IMR-90 (cell line): ENCODE measurements at regions not wholly inside any gene's neighbourhood (a gene's known extent, or its start where the extent isn't known, plus 50 kb on each side); places are given as distances from the start of the nearest gene placed in this dataset.

Experiments used
- ATAC-seq: fragments of 200-7000 bp; cut with Tn5 transposase; 2 replicates; pipeline ENCODE4 v1.9.1; 2020; ENCODE audit warnings: low read depth, mild to moderate bottlenecking, moderate library complexity
- BruUV-seq: library from RNA; stranded (reverse); fragments of 400-500 nt; replicated peaks from 2 replicates; lab custom pipeline; 2021; lab: Mats Ljungman, UMichigan
- CTCF ChIA-PET: fragments of 300-600 bp; formaldehyde crosslinking; extraction: SDS; loops from one replicate; lab custom pipeline; 2021; ENCODE audit warnings: antibody characterized with exemption; lab: Yijun Ruan, JAX
- POLR2A ChIA-PET: fragments of 300-600 bp; sonication (Branson Sonifier 250); formaldehyde crosslinking; loops from one replicate; lab custom pipeline; 2022; ENCODE audit warnings: antibody characterized with exemption; ENCODE audit not compliant: unreplicated experiment; lab: Charles Lee
- DNase-seq: peaks from one replicate; pipeline ENCODE4 v3.0.0; 2013
- H2AFZ ChIP-seq: replicated peaks from 2 replicates; pipeline ENCODE3; 2013; ENCODE audit warnings: low read length, mild to moderate bottlenecking; ENCODE audit not compliant: poor library complexity
- H2AK5ac ChIP-seq: 2 replicates; pipeline ENCODE4 v1.6.1; 2013; ENCODE audit warnings: low read depth, low read length, inconsistent platforms
- H2AK9ac ChIP-seq: replicated peaks from 2 replicates; pipeline ENCODE3; 2013; ENCODE audit warnings: mild to moderate bottlenecking, low read depth, low read length, moderate library complexity; ENCODE audit not compliant: poor library complexity
- H2BK120ac ChIP-seq: 2 replicates; pipeline ENCODE4 v1.6.1; 2013; ENCODE audit warnings: low read depth, low read length, inconsistent platforms
- H2BK15ac ChIP-seq: 3 replicates; pipeline ENCODE4 v1.6.1; 2013; ENCODE audit warnings: low read depth, low read length, inconsistent platforms
- H2BK20ac ChIP-seq: 2 replicates; pipeline ENCODE4 v1.6.1; 2013; ENCODE audit warnings: low read depth, mild to moderate bottlenecking, inconsistent platforms, low read length, moderate library complexity
- H2BK5ac ChIP-seq: 2 replicates; pipeline ENCODE4 v1.6.1; 2013; ENCODE audit warnings: mild to moderate bottlenecking, low read depth, low read length, inconsistent platforms; ENCODE audit not compliant: poor library complexity, severe bottlenecking
- H3K14ac ChIP-seq: replicated peaks from 2 replicates; pipeline ENCODE4 v1.6.1; 2013; ENCODE audit warnings: low read depth, low read length, inconsistent platforms
- H3K18ac ChIP-seq: 2 replicates; pipeline ENCODE4 v1.6.1; 2013; ENCODE audit warnings: low read depth, low read length, control low read depth
- H3K23ac ChIP-seq: 2 replicates; pipeline ENCODE4 v1.6.1; 2013; ENCODE audit warnings: low read depth, low read length, inconsistent platforms
- H3K27ac ChIP-seq: 2 replicates; pipeline ENCODE4 v1.5.1; 2013; ENCODE audit warnings: mild to moderate bottlenecking, control low read depth, low read length; ENCODE audit not compliant: insufficient read depth
- H3K27me3 ChIP-seq: 2 replicates; pipeline ENCODE4 v1.6.1; 2013; ENCODE audit warnings: low read length; ENCODE audit not compliant: control insufficient read depth, insufficient read depth
- H3K36me3 ChIP-seq: 2 replicates; pipeline ENCODE4 v1.6.1; 2013; ENCODE audit warnings: low read length, mixed read lengths; ENCODE audit not compliant: control insufficient read depth, insufficient read depth
- H3K4ac ChIP-seq: 2 replicates; pipeline ENCODE4 v1.6.1; 2013; ENCODE audit warnings: low read depth, low read length, inconsistent platforms
- H3K4me1 ChIP-seq: 2 replicates; pipeline ENCODE4 v1.6.1; 2013; ENCODE audit warnings: low read length, mixed read lengths; ENCODE audit not compliant: control insufficient read depth, insufficient read depth
- H3K4me2 ChIP-seq: 2 replicates; pipeline ENCODE4 v1.6.1; 2013; ENCODE audit warnings: low read depth, mild to moderate bottlenecking, control low read depth, low read length, moderate library complexity
- H3K4me3 ChIP-seq: 2 replicates; pipeline ENCODE4 v1.5.1; 2013; ENCODE audit warnings: low read depth, mild to moderate bottlenecking, control low read depth, low read length, moderate library complexity; ENCODE audit not compliant: insufficient read depth
- H3K56ac ChIP-seq: 2 replicates; pipeline ENCODE4 v1.6.1; 2013; ENCODE audit warnings: low read length, inconsistent platforms; ENCODE audit not compliant: insufficient read depth; ENCODE audit errors: extremely low read depth
- H3K79me1 ChIP-seq, 2 experiments: 2 replicates each; pipeline ENCODE4 v1.6.1; 2013; ENCODE audit warnings: low read length in 2 of 2, inconsistent platforms in 1 of 2, low read depth in 1 of 2
- H3K9ac ChIP-seq: 2 replicates; pipeline ENCODE4 v1.6.1; 2013; ENCODE audit warnings: low read depth, low read length, control low read depth
- H3K9me1 ChIP-seq: 2 replicates; pipeline ENCODE4 v1.6.1; 2013; ENCODE audit warnings: low read length, inconsistent platforms; ENCODE audit not compliant: insufficient read depth
- H3K9me3 ChIP-seq: 2 replicates; pipeline ENCODE4 v1.6.1; 2013; ENCODE audit warnings: low read length; ENCODE audit not compliant: control insufficient read depth, insufficient read depth
- H4K20me1 ChIP-seq: 2 replicates; pipeline ENCODE4 v1.6.1; 2013; ENCODE audit warnings: low read length, inconsistent platforms; ENCODE audit not compliant: insufficient read depth
- H4K5ac ChIP-seq: 2 replicates; pipeline ENCODE4 v1.6.1; 2013; ENCODE audit warnings: mild to moderate bottlenecking, low read depth, low read length, control low read depth
- H4K8ac ChIP-seq, 2 experiments: 2 replicates each; pipeline ENCODE4 v1.6.1; 2013; ENCODE audit warnings: low read depth in 2 of 2, low read length in 2 of 2, control low read depth in 1 of 2, inconsistent platforms in 1 of 2
- H4K91ac ChIP-seq: 2 replicates; pipeline ENCODE4 v1.6.1; 2013; ENCODE audit warnings: low read depth, low read length, inconsistent platforms; ENCODE audit not compliant: insufficient read depth
- BHLHE40 ChIP-seq: fragments of 150-350 bp; IDR thresholded peaks from 2 replicates; pipeline ENCODE4 v1.6.1; 2016; ENCODE audit warnings: mild to moderate bottlenecking, low read depth, low read length
- CEBPB ChIP-seq: IDR thresholded peaks from 2 replicates; pipeline ENCODE4 v1.6.1; 2012; ENCODE audit warnings: low read depth, low read length, improper control_type of control experiment
- CHD1 ChIP-seq: IDR thresholded peaks from 2 replicates; pipeline ENCODE4 v1.6.1; 2012; ENCODE audit warnings: low read depth, low read length, improper control_type of control experiment
- CTCF ChIP-seq: conservative IDR thresholded peaks from 2 replicates; pipeline ENCODE4 v1.5.1; 2012; ENCODE audit warnings: mild to moderate bottlenecking, low read depth, low read length, improper control_type of control experiment
- ELK1 ChIP-seq: fragments of 150-350 bp; IDR thresholded peaks from 2 replicates; pipeline ENCODE4 v1.6.1; 2016; ENCODE audit warnings: low read depth, mild to moderate bottlenecking, low read length, moderate library complexity, borderline replicate concordance
- FOS ChIP-seq: fragments of 150-350 bp; IDR thresholded peaks from 2 replicates; pipeline ENCODE4 v1.6.1; 2016; ENCODE audit warnings: low read depth, low read length
- MAFK ChIP-seq: IDR thresholded peaks from 2 replicates; pipeline ENCODE4 v1.6.1; 2012; ENCODE audit warnings: low read depth, low read length, improper control_type of control experiment
- MAZ ChIP-seq: IDR thresholded peaks from 2 replicates; pipeline ENCODE4 v1.6.1; 2012; ENCODE audit warnings: low read depth, mild to moderate bottlenecking, low read length, improper control_type of control experiment, moderate library complexity, borderline replicate concordance
- MXI1 ChIP-seq: IDR thresholded peaks from 2 replicates; pipeline ENCODE4 v1.6.1; 2012; ENCODE audit warnings: low read depth, mild to moderate bottlenecking, low read length, moderate library complexity, borderline replicate concordance
- NFE2L2 ChIP-seq: fragments of 150-350 bp; IDR thresholded peaks from 2 replicates; pipeline ENCODE4 v1.6.1; 2016; ENCODE audit warnings: low read depth, mild to moderate bottlenecking, low read length
- POLR2A ChIP-seq: IDR thresholded peaks from 2 replicates; pipeline ENCODE4 v1.6.1; 2012; ENCODE audit warnings: mild to moderate bottlenecking, low read depth, low read length
- RAD21 ChIP-seq: IDR thresholded peaks from 2 replicates; pipeline ENCODE4 v1.6.1; 2012; ENCODE audit warnings: low read length, improper control_type of control experiment
- RCOR1 ChIP-seq: IDR thresholded peaks from 2 replicates; pipeline ENCODE4 v1.6.1; 2012; ENCODE audit warnings: mild to moderate bottlenecking, low read length, improper control_type of control experiment; ENCODE audit not compliant: insufficient replicate concordance
- RFX5 ChIP-seq: IDR thresholded peaks from 2 replicates; pipeline ENCODE4 v1.8.0; 2012; ENCODE audit warnings: low read depth, mild to moderate bottlenecking, low read length, moderate library complexity
- SMC3 ChIP-seq: fragments of 150-350 bp; IDR thresholded peaks from 2 replicates; pipeline ENCODE4 v1.6.1; 2016; ENCODE audit warnings: low read depth, mild to moderate bottlenecking, antibody characterized with exemption, low read length, moderate library complexity
- USF2 ChIP-seq: fragments of 150-350 bp; IDR thresholded peaks from 2 replicates; pipeline ENCODE4 v1.6.1; 2017; ENCODE audit warnings: mild to moderate bottlenecking, antibody characterized with exemption, low read length, low read depth
- WGBS, 2 experiments: methylation state at CpG; one replicate each; pipeline versions ENCODE4 v1.1.5 to v1.1.7; 2013; ENCODE audit warnings: missing lambda C conversion rate in 2 of 2; ENCODE audit not compliant: insufficient read length in 1 of 2; ENCODE audit errors: extremely low coverage in 2 of 2; 5-methylcytosine and 5-hydroxymethylcytosine counted together
- dilution Hi-C: fragments of 300-500 bp; cut with HindIII; formaldehyde crosslinking; loops from one replicate; pipeline ENCODE4 v1.14.3; 2018; ENCODE audit warnings: low sequenced_read_pairs; ENCODE audit not compliant: unreplicated experiment
- in situ Hi-C: fragments of 300-500 bp; cut with MboI; formaldehyde crosslinking; loops from 3 replicates; pipeline ENCODE4 v1.14.3; 2019; ENCODE audit warnings: low sequenced_read_pairs, inconsistent platforms, mixed read lengths
- intact Hi-C: fragments of 100-400 bp; cut with micrococcal nuclease; formaldehyde crosslinking; loops from 2 replicates; pipeline ENCODE4 v1.10.0; 2022

GRCh38 chr11:116343270-116343669 is 429.5 kb downstream of the BUD13 start:
- no peak overlapping the region for H2AK9ac ChIP-seq
- no peak overlapping the region for H3K14ac ChIP-seq
- H3K27ac ChIP-seq: no peak overlapping the region
- ATAC-seq: no peak
- H4K20me1 ChIP-seq: no peaks in the 10 kb centered on the region
- TF ChIP-seq CTCF (no peak), BHLHE40 (no peak), CHD1 (no peak), MXI1 (no peak), RAD21 (no peak), USF2 (no peak), CEBPB (no peak), MAFK (no peak), MAZ (no peak), RFX5 (no peak), RCOR1 (no peak), FOS (no peak), POLR2A (no peak), ELK1 (no peak), SMC3 (no peak), NFE2L2 (no peak)
- dilution Hi-C loops: no loop called here
- no CpG with 5 or more reads among the region's 3 CpGs for WGBS, 2 experiments
- no peak overlapping the region for H2BK120ac ChIP-seq
- no peak overlapping the region for H2BK15ac ChIP-seq
- H2AK5ac ChIP-seq: no peak overlapping the region
- no peak overlapping the region for H4K8ac ChIP-seq
- no TSS peak for BruUV-seq
- no peak overlapping the region for H2AFZ ChIP-seq
- no peak overlapping the region for H4K91ac ChIP-seq
- DNase-seq: no peak
- H3K9ac ChIP-seq: no peak overlapping the region
- no peaks in the 10 kb centered on the region for H3K36me3 ChIP-seq
- no peak overlapping the region for H2BK5ac ChIP-seq
- H3K4me3 ChIP-seq: no peak overlapping the region
- H3K9me1 ChIP-seq: no peaks in the 10 kb centered on the region
- H3K23ac ChIP-seq: no peak overlapping the region
- H2BK20ac ChIP-seq: no peak overlapping the region
- in situ Hi-C loops: no loop called here
- ChIA-PET CTCF (interaction anchor here (0.7 kb wide), 1 partner anchor 136 kb away, joined by 4 read pairs; no protein-coding TSS in a partner anchor), POLR2A (no interaction called here)
- H3K4me1 ChIP-seq: no peaks in the 10 kb centered on the region
- no peak overlapping the region for H3K18ac ChIP-seq
- H3K4me2 ChIP-seq: no peak overlapping the region
- H3K4ac ChIP-seq: no peak overlapping the region
- intact Hi-C loops: no loop called here
- no peak overlapping the region for H3K56ac ChIP-seq
- no peaks in the 10 kb centered on the region for H3K79me1 ChIP-seq
- no peaks in the 10 kb centered on the region for H3K27me3 ChIP-seq
- peaks cover 9% of the 10 kb centered on the region; the same call in 1 of the 2 replicates for H3K9me3 ChIP-seq
- no peak overlapping the region for H4K5ac ChIP-seq
